ENCODE measurements at regions not wholly inside any gene's neighbourhood (a gene's known extent, or its start where the extent isn't known, plus 50 kb on each side); places are given as distances from the start of the nearest gene placed in this dataset.

- ATAC-seq: no peak
- TF ChIP-seq TOX (CRISPR knock-in tag; IDR thresholded peaks at IDR 0.05; ENCODE audit: borderline replicate concordance) (no peak), SNAI2 (CRISPR knock-in tag; IDR thresholded peaks at IDR 0.05) (no peak), ZNF70 (CRISPR knock-in tag; IDR thresholded peaks at IDR 0.05) (no peak), ZFP30 (CRISPR knock-in tag; IDR thresholded peaks at IDR 0.05) (no peak), RARB (CRISPR knock-in tag; IDR thresholded peaks at IDR 0.05) (no peak), OSR1 (CRISPR knock-in tag; IDR thresholded peaks at IDR 0.05) (no peak), TCF4 (CRISPR knock-in tag; IDR thresholded peaks at IDR 0.05; ENCODE audit: borderline replicate concordance) (no peak), ESRRG (CRISPR knock-in tag; IDR thresholded peaks at IDR 0.05) (no peak), GLIS3 (CRISPR knock-in tag; IDR thresholded peaks at IDR 0.05) (no peak), CSDC2 (CRISPR knock-in tag; IDR thresholded peaks at IDR 0.05) (no peak), PPARA (CRISPR knock-in tag; IDR thresholded peaks at IDR 0.05; ENCODE audit: borderline replicate concordance) (no peak), ZFP3 (CRISPR knock-in tag; IDR thresholded peaks at IDR 0.05) (no peak), ISL1 (CRISPR knock-in tag; IDR thresholded peaks at IDR 0.05) (no peak), BACH2 (CRISPR knock-in tag; IDR thresholded peaks at IDR 0.05; ENCODE audit: borderline replicate concordance) (no peak)
- TF ChIP-seq, protein P1, sequence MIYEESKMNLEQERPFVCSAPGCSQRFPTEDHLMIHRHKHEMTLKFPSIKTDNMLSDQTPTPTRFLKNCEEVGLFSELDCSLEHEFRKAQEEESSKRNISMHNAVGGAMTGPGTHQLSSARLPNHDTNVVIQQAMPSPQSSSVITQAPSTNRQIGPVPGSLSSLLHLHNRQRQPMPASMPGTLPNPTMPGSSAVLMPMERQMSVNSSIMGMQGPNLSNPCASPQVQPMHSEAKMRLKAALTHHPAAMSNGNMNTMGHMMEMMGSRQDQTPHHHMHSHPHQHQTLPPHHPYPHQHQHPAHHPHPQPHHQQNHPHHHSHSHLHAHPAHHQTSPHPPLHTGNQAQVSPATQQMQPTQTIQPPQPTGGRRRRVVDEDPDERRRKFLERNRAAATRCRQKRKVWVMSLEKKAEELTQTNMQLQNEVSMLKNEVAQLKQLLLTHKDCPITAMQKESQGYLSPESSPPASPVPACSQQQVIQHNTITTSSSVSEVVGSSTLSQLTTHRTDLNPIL (CRISPR knock-in tag; IDR thresholded peaks at IDR 0.05; ENCODE audit: low read depth): no peak
- TF ChIP-seq, protein P2, sequence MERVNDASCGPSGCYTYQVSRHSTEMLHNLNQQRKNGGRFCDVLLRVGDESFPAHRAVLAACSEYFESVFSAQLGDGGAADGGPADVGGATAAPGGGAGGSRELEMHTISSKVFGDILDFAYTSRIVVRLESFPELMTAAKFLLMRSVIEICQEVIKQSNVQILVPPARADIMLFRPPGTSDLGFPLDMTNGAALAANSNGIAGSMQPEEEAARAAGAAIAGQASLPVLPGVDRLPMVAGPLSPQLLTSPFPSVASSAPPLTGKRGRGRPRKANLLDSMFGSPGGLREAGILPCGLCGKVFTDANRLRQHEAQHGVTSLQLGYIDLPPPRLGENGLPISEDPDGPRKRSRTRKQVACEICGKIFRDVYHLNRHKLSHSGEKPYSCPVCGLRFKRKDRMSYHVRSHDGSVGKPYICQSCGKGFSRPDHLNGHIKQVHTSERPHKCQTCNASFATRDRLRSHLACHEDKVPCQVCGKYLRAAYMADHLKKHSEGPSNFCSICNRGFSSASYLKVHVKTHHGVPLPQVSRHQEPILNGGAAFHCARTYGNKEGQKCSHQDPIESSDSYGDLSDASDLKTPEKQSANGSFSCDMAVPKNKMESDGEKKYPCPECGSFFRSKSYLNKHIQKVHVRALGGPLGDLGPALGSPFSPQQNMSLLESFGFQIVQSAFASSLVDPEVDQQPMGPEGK (CRISPR knock-in tag; IDR thresholded peaks at IDR 0.05; ENCODE audit: borderline replicate concordance): no peak
- TF ChIP-seq, protein P3, sequence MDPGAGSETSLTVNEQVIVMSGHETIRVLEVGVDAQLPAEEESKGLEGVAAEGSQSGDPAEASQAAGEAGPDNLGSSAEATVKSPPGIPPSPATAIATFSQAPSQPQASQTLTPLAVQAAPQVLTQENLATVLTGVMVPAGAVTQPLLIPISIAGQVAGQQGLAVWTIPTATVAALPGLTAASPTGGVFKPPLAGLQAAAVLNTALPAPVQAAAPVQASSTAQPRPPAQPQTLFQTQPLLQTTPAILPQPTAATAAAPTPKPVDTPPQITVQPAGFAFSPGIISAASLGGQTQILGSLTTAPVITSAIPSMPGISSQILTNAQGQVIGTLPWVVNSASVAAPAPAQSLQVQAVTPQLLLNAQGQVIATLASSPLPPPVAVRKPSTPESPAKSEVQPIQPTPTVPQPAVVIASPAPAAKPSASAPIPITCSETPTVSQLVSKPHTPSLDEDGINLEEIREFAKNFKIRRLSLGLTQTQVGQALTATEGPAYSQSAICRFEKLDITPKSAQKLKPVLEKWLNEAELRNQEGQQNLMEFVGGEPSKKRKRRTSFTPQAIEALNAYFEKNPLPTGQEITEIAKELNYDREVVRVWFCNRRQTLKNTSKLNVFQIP (CRISPR knock-in tag; IDR thresholded peaks at IDR 0.05; ENCODE audit: borderline replicate concordance, low read depth): no peak
Observed at GRCh38 chr10:3376631-3377030, 204.0 kb upstream of the PITRM1 start.

GRCh38 chr10:3375505-3375904 lies 202.9 kb upstream of the PITRM1 start:
- no peak for ATAC-seq
- TF ChIP-seq RARB (CRISPR knock-in tag; IDR thresholded peaks at IDR 0.05) (no peak), ISL1 (CRISPR knock-in tag; IDR thresholded peaks at IDR 0.05) (no peak), ZC3H10 (CRISPR knock-in tag; IDR thresholded peaks at IDR 0.05) (no peak), CSDC2 (CRISPR knock-in tag; IDR thresholded peaks at IDR 0.05) (no peak), TOX (CRISPR knock-in tag; IDR thresholded peaks at IDR 0.05; ENCODE audit: borderline replicate concordance) (no peak), ZNF565 (CRISPR knock-in tag; conservative IDR thresholded peaks at IDR 0.05; ENCODE audit: low read depth) (no peak), BACH2 (CRISPR knock-in tag; IDR thresholded peaks at IDR 0.05; ENCODE audit: borderline replicate concordance) (no peak), PPARA (CRISPR knock-in tag; IDR thresholded peaks at IDR 0.05; ENCODE audit: borderline replicate concordance) (no peak)
- TF ChIP-seq, protein P2 (CRISPR knock-in tag; IDR thresholded peaks at IDR 0.05; ENCODE audit: borderline replicate concordance): no peak
- TF ChIP-seq, protein P3 (CRISPR knock-in tag; IDR thresholded peaks at IDR 0.05; ENCODE audit: borderline replicate concordance, low read depth): no peak

- ATAC-seq: no peak
- TF ChIP-seq BACH2 (CRISPR knock-in tag; IDR thresholded peaks at IDR 0.05; ENCODE audit: borderline replicate concordance) (no peak), RARB (CRISPR knock-in tag; IDR thresholded peaks at IDR 0.05) (no peak), CSDC2 (CRISPR knock-in tag; IDR thresholded peaks at IDR 0.05) (no peak), SNAI2 (CRISPR knock-in tag; IDR thresholded peaks at IDR 0.05) (no peak), PPARA (CRISPR knock-in tag; IDR thresholded peaks at IDR 0.05; ENCODE audit: borderline replicate concordance) (no peak), ZC3H10 (CRISPR knock-in tag; IDR thresholded peaks at IDR 0.05) (no peak), ARNTL (CRISPR knock-in tag; IDR thresholded peaks at IDR 0.05; ENCODE audit: borderline replicate concordance, low read depth) (no peak), ZNF565 (CRISPR knock-in tag; conservative IDR thresholded peaks at IDR 0.05; ENCODE audit: low read depth) (no peak), ZFP30 (CRISPR knock-in tag; IDR thresholded peaks at IDR 0.05) (no peak), OSR1 (CRISPR knock-in tag; IDR thresholded peaks at IDR 0.05) (no peak), CSRNP3 (CRISPR knock-in tag; IDR thresholded peaks at IDR 0.05) (no peak), GLIS3 (CRISPR knock-in tag; IDR thresholded peaks at IDR 0.05) (no peak)
- TF ChIP-seq, protein P1 (CRISPR knock-in tag; IDR thresholded peaks at IDR 0.05; ENCODE audit: low read depth): no peak
- TF ChIP-seq, protein P3 (CRISPR knock-in tag; IDR thresholded peaks at IDR 0.05; ENCODE audit: borderline replicate concordance, low read depth): no peak
Observed at GRCh38 chr10:3374914-3375313, 202.3 kb upstream of the PITRM1 start.
